ENCODE measurements at regions not wholly inside any gene's neighbourhood (a gene's known extent, or its start where the extent isn't known, plus 50 kb on each side); places are given as distances from the start of the nearest gene placed in this dataset.

GRCh38 chr2:198587741-198588140 is 783.3 kb downstream of the PLCL1 start:
- TF ChIP-seq CTCF (IDR thresholded peaks at IDR 0.05; ENCODE audit: extremely low read depth in 1 of 2, insufficient read depth in 1 of 2, low read depth in 1 of 2, low read length in 2 of 2), result no peak
- TF ChIP-seq POLR2A (IDR thresholded peaks at IDR 0.05; ENCODE audit: low read depth, low read length), result no peak
- no peak for TF ChIP-seq POLR2AphosphoS5 (IDR thresholded peaks at IDR 0.05; ENCODE audit: insufficient read depth, low read depth, low read length)
- no peak for TF ChIP-seq EZH2 (IDR thresholded peaks at IDR 0.05; ENCODE audit: borderline replicate concordance, low read depth, low read length, severe bottlenecking)
- no peak for TF ChIP-seq GATA2 (IDR thresholded peaks at IDR 0.05; ENCODE audit: insufficient read depth, insufficient read length, low read depth, low read length)
- no peak for TF ChIP-seq MAX (IDR thresholded peaks at IDR 0.05; ENCODE audit: insufficient read depth, insufficient read length)
- TF ChIP-seq JUN (IDR thresholded peaks at IDR 0.05; ENCODE audit: borderline replicate concordance, insufficient read depth, insufficient read length, low read depth), result no peak
